ENCODE measurements at regions not wholly inside any gene's neighbourhood (a gene's known extent, or its start where the extent isn't known, plus 50 kb on each side); places are given as distances from the start of the nearest gene placed in this dataset.

- H3K27ac ChIP-seq = no peak overlapping the region
- no peaks in the 10 kb centered on the region for H3K36me3 ChIP-seq
- peaks cover 0 to 19% (median 0%) of the 10 kb centered on the region in 3 donors for H3K9me3 ChIP-seq
- no peaks in the 10 kb centered on the region for H3K27me3 ChIP-seq
- TF ChIP-seq EP300 (IDR thresholded peaks at IDR 0.05) (no peak), POLR2AphosphoS5 (IDR thresholded peaks at IDR 0.05) (no peak), POLR2A (IDR thresholded peaks at IDR 0.05) (no peak), CTCF (IDR thresholded peaks at IDR 0.05) (no peak)
- H3K4me3 ChIP-seq = no peak overlapping the region
- no peak for ATAC-seq
- H3K4me1 ChIP-seq = no peaks in the 10 kb centered on the region
- 62 to 78% methylated on average over 4 of the region's 4 CpGs for WGBS, 2 donors (ENCODE audit: low coverage in 1 of 2)
Observed at GRCh38 chr12:58711974-58712373, 208.3 kb downstream of the LRIG3 start.

GRCh38 chr12:58712976-58713375 is 207.3 kb downstream of the LRIG3 start:
- no peak for ATAC-seq

GRCh38 chr12:58719161-58719560 is 201.1 kb downstream of the LRIG3 start:
- Histone ChIP-seq H3K36me3 (no peaks in the 10 kb centered on the region), H3K27me3 (no peaks in the 10 kb centered on the region), H3K9me3 (no peaks in the 10 kb centered on the region), H3K4me3 (no peak overlapping the region), H3K4me1 (no peaks in the 10 kb centered on the region), H3K27ac (no peak overlapping the region)
- TF ChIP-seq EP300 (IDR thresholded peaks at IDR 0.05) = no peak
- no peak for TF ChIP-seq POLR2AphosphoS5 (IDR thresholded peaks at IDR 0.05)
- no peak for TF ChIP-seq POLR2A (IDR thresholded peaks at IDR 0.05)
- no peak for TF ChIP-seq CTCF (IDR thresholded peaks at IDR 0.05)
- no peak for ATAC-seq
- 78 to 83% methylated on average over 1 of the region's 1 CpG for WGBS, 2 donors (ENCODE audit: low coverage in 1 of 2)

More at GRCh38 chr12:58712976-58713375, 207.3 kb downstream of the LRIG3 start:
- no peak for TF ChIP-seq CTCF (IDR thresholded peaks at IDR 0.05)
- no peak for TF ChIP-seq POLR2A (IDR thresholded peaks at IDR 0.05)
- H3K27me3 ChIP-seq = no peaks in the 10 kb centered on the region
- WGBS, 2 donors (ENCODE audit: low coverage in 1 of 2) = 11 to 25% methylated on average over 1 of the region's 1 CpG
- no peak overlapping the region for H3K27ac ChIP-seq
- H3K4me3 ChIP-seq = no peak overlapping the region
- no peaks in the 10 kb centered on the region for H3K4me1 ChIP-seq
- no peaks in the 10 kb centered on the region for H3K36me3 ChIP-seq
- peaks cover 0 to 19% (median 0%) of the 10 kb centered on the region in 3 donors for H3K9me3 ChIP-seq

GRCh38 chr12:58720421-58720820 is 199.9 kb downstream of the LRIG3 start:
- H3K27me3 ChIP-seq = no peaks in the 10 kb centered on the region
- no peaks in the 10 kb centered on the region for H3K36me3 ChIP-seq
- H3K27ac ChIP-seq = no peak overlapping the region
- no peaks in the 10 kb centered on the region for H3K9me3 ChIP-seq
- H3K4me1 ChIP-seq = no peaks in the 10 kb centered on the region
- no peak for TF ChIP-seq POLR2AphosphoS5 (IDR thresholded peaks at IDR 0.05)
- TF ChIP-seq POLR2A (IDR thresholded peaks at IDR 0.05) = no peak
- no peak for TF ChIP-seq CTCF (IDR thresholded peaks at IDR 0.05)
- no peak for TF ChIP-seq EP300 (IDR thresholded peaks at IDR 0.05)
- no peak overlapping the region for H3K4me3 ChIP-seq
- no peak for ATAC-seq

- no peak overlapping the region for H3K27ac ChIP-seq
- no peak overlapping the region for H3K4me3 ChIP-seq
- no peaks in the 10 kb centered on the region for H3K9me3 ChIP-seq
- 75 to 80% methylated on average over 4 to 5 of the region's 5 CpGs for WGBS, 2 donors (ENCODE audit: low coverage in 1 of 2)
- no peaks in the 10 kb centered on the region for H3K27me3 ChIP-seq
- TF ChIP-seq POLR2A (IDR thresholded peaks at IDR 0.05) = no peak
- no peak for TF ChIP-seq POLR2AphosphoS5 (IDR thresholded peaks at IDR 0.05)
- no peak for TF ChIP-seq CTCF (IDR thresholded peaks at IDR 0.05)
- TF ChIP-seq EP300 (IDR thresholded peaks at IDR 0.05) = no peak
- no peak for ATAC-seq
- no peaks in the 10 kb centered on the region for H3K4me1 ChIP-seq
- H3K36me3 ChIP-seq = no peaks in the 10 kb centered on the region
Observed at GRCh38 chr12:58725400-58726105, 194.8 kb downstream of the LRIG3 start.

All from gastroesophageal sphincter (tissue), 4 donors.